ENCODE measurements at regions not wholly inside any gene's neighbourhood (a gene's known extent, or its start where the extent isn't known, plus 50 kb on each side); places are given as distances from the start of the nearest gene placed in this dataset.

- H3K36me3 Mint-ChIP-seq = no peaks in the 10 kb centered on the region
- no peak overlapping the region for H3K27ac Mint-ChIP-seq
- Histone ChIP-seq H3K4me3 (replicated peaks in 1 of 3; ENCODE audit: low read depth in 2 of 3, low read length in 3 of 3) (no peak overlapping the region), H4K20me1 (ENCODE audit: insufficient read depth, low read length) (no peaks in the 10 kb centered on the region), H3K36me3 (replicated peaks in 1 of 2; ENCODE audit: control insufficient read depth in 1 of 2, insufficient read depth in 2 of 2, low read length in 2 of 2) (no peaks in the 10 kb centered on the region), H3K27ac (ENCODE audit: low read depth in 1 of 2, low read length in 2 of 2) (no peak overlapping the region), H3K4me1 (ENCODE audit: control insufficient read depth in 1 of 2, insufficient read depth in 2 of 2, low read length in 2 of 2) (no peaks in the 10 kb centered on the region), H3K4me2 (replicated peaks; ENCODE audit: extremely low read depth, low read length, poor library complexity, severe bottlenecking) (no peak overlapping the region), H3K27me3 (ENCODE audit: control insufficient read depth in 2 of 2, insufficient read depth in 2 of 2, low read length in 2 of 2) (no peaks in the 10 kb centered on the region), H3K9me3 (replicated peaks in 1 of 2; ENCODE audit: control insufficient read depth in 1 of 2, insufficient read depth in 1 of 2, low read length in 2 of 2) (peaks cover 8 to 11% of the 10 kb centered on the region in 2 donors), H2AFZ (ENCODE audit: insufficient read depth, low read depth, low read length, poor library complexity, severe bottlenecking) (no peak overlapping the region), H3K9ac (ENCODE audit: insufficient read depth, low read length, poor library complexity, severe bottlenecking) (no peak overlapping the region), H3K79me2 (ENCODE audit: insufficient read depth, low read length) (no peaks in the 10 kb centered on the region)
- intact Hi-C loops (cut with micrococcal nuclease) = no loop called here
- no peaks in the 10 kb centered on the region for H3K4me1 Mint-ChIP-seq
- no peaks in the 10 kb centered on the region for H3K27me3 Mint-ChIP-seq (ENCODE audit: low read depth in 3 of 3)
- DNase-seq = no peak
- H3K9me3 Mint-ChIP-seq = peaks cover 0 to 5% (median 3%) of the 10 kb centered on the region in 7 donors
- H3K4me3 Mint-ChIP-seq = no peak overlapping the region
- WGBS (ENCODE audit: insufficient coverage) = no CpG with 5 or more reads among the region's 5 CpGs
- TF ChIP-seq, protein P1, sequence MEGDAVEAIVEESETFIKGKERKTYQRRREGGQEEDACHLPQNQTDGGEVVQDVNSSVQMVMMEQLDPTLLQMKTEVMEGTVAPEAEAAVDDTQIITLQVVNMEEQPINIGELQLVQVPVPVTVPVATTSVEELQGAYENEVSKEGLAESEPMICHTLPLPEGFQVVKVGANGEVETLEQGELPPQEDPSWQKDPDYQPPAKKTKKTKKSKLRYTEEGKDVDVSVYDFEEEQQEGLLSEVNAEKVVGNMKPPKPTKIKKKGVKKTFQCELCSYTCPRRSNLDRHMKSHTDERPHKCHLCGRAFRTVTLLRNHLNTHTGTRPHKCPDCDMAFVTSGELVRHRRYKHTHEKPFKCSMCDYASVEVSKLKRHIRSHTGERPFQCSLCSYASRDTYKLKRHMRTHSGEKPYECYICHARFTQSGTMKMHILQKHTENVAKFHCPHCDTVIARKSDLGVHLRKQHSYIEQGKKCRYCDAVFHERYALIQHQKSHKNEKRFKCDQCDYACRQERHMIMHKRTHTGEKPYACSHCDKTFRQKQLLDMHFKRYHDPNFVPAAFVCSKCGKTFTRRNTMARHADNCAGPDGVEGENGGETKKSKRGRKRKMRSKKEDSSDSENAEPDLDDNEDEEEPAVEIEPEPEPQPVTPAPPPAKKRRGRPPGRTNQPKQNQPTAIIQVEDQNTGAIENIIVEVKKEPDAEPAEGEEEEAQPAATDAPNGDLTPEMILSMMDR (IDR thresholded peaks at IDR 0.05) = no peak
Measured at GRCh38 chr13:83265279-83265678, 617.0 kb downstream of the SLITRK1 start.

- intact Hi-C loops (cut with micrococcal nuclease) = no loop called here
- Histone ChIP-seq H4K20me1 (ENCODE audit: insufficient read depth, low read length) (no peaks in the 10 kb centered on the region), H2AFZ (ENCODE audit: insufficient read depth, low read depth, low read length, poor library complexity, severe bottlenecking) (no peak overlapping the region), H3K4me1 (ENCODE audit: control insufficient read depth in 1 of 2, insufficient read depth in 2 of 2, low read length in 2 of 2) (no peaks in the 10 kb centered on the region), H3K4me3 (replicated peaks in 1 of 3; ENCODE audit: low read depth in 2 of 3, low read length in 3 of 3) (no peak overlapping the region), H3K9ac (ENCODE audit: insufficient read depth, low read length, poor library complexity, severe bottlenecking) (no peak overlapping the region), H3K9me3 (replicated peaks in 1 of 2; ENCODE audit: control insufficient read depth in 1 of 2, insufficient read depth in 1 of 2, low read length in 2 of 2) (peaks cover 15 to 20% of the 10 kb centered on the region in 2 donors), H3K79me2 (ENCODE audit: insufficient read depth, low read length) (no peaks in the 10 kb centered on the region), H3K36me3 (replicated peaks in 1 of 2; ENCODE audit: control insufficient read depth in 1 of 2, insufficient read depth in 2 of 2, low read length in 2 of 2) (no peaks in the 10 kb centered on the region), H3K27me3 (ENCODE audit: control insufficient read depth in 2 of 2, insufficient read depth in 2 of 2, low read length in 2 of 2) (no peaks in the 10 kb centered on the region), H3K27ac (ENCODE audit: low read depth in 1 of 2, low read length in 2 of 2) (no peak overlapping the region), H3K4me2 (replicated peaks; ENCODE audit: extremely low read depth, low read length, poor library complexity, severe bottlenecking) (no peak overlapping the region)
- H3K36me3 Mint-ChIP-seq = no peaks in the 10 kb centered on the region
- peaks cover 2 to 26% (median 11%) of the 10 kb centered on the region in 7 donors for H3K9me3 Mint-ChIP-seq
- H3K27me3 Mint-ChIP-seq (ENCODE audit: low read depth in 3 of 3) = no peaks in the 10 kb centered on the region
- H3K27ac Mint-ChIP-seq = no peak overlapping the region
- DNase-seq = no peak
- TF ChIP-seq, protein P1 (IDR thresholded peaks at IDR 0.05) = no peak
- no peaks in the 10 kb centered on the region for H3K4me1 Mint-ChIP-seq
- WGBS (ENCODE audit: insufficient coverage) = 91% methylated on average over 4 of the region's 6 CpGs
- no peak overlapping the region for H3K4me3 Mint-ChIP-seq
Measured at GRCh38 chr13:83248751-83249150, 633.5 kb downstream of the SLITRK1 start.

Measured in CD14-positive monocyte (primary cell).